GM12873 (cell line): ENCODE measurements at regions not wholly inside any gene's neighbourhood (a gene's known extent, or its start where the extent isn't known, plus 50 kb on each side); places are given as distances from the start of the nearest gene placed in this dataset.

ENCODE experiments used
- CTCF ChIP-seq: IDR thresholded peaks from 2 replicates; pipeline ENCODE4 v1.5.1; 2012; ENCODE audit warnings: low read depth, mild to moderate bottlenecking, moderate library complexity, low read length, control low read depth; ENCODE audit not compliant: insufficient read depth; ENCODE audit errors: missing control alignments

GRCh38 chr20:39574061-39574460 is 611.9 kb downstream of the DHX35 start:
- no peak for TF ChIP-seq CTCF

- no peak for TF ChIP-seq CTCF
These were observed 609.0 kb downstream of the DHX35 start for GRCh38 chr20:39571171-39571570.

GRCh38 chr20:39568109-39568508 is 606.0 kb downstream of the DHX35 start:
- TF ChIP-seq CTCF = no peak

- TF ChIP-seq CTCF = no peak
These were observed 601.2 kb downstream of the DHX35 start for GRCh38 chr20:39563349-39563748.

- TF ChIP-seq CTCF = no peak
These were observed 592.2 kb downstream of the DHX35 start for GRCh38 chr20:39554341-39554740.

GRCh38 chr20:39553120-39553519 is 591.0 kb downstream of the DHX35 start:
- no peak for TF ChIP-seq CTCF

- no peak for TF ChIP-seq CTCF
These were observed 587.6 kb downstream of the DHX35 start for GRCh38 chr20:39549733-39550132.
